Endothelial cell of umbilical vein (primary cell): ENCODE measurements at regions not wholly inside any gene's neighbourhood (a gene's known extent, or its start where the extent isn't known, plus 50 kb on each side); places are given as distances from the start of the nearest gene placed in this dataset.

Source experiments
- BruUV-seq: library from RNA; stranded (reverse); fragments of 400-500 nt; replicated peaks from 2 replicates; lab custom pipeline; 2021; lab: Mats Ljungman, UMichigan
- CTCF ChIA-PET: fragments of 300-600, 350-600 bp; sonication (Branson Sonifier 250); formaldehyde crosslinking; loops from one replicate; lab custom pipeline; 2021; ENCODE audit warnings: antibody characterized with exemption, inconsistent platforms; lab: Charles Lee
- POLR2A ChIA-PET: fragments of 300-600, 350-600 bp; sonication (Branson Sonifier 250); formaldehyde crosslinking; loops from one replicate; lab custom pipeline; 2021; ENCODE audit warnings: antibody characterized with exemption, inconsistent platforms; lab: Charles Lee
- DNase-seq: peaks from one replicate; pipeline ENCODE4 v3.0.0-alpha.2; 2011; ENCODE audit warnings: low read depth, low spot score
- FAIRE-seq: peaks from 2 replicates; lab custom pipeline; 2011; peaks lifted over from hg19 to GRCh38; lab: Jason Lieb, UNC
- H2AFZ ChIP-seq: 2 replicates; pipeline ENCODE4 v1.6.0; 2012; ENCODE audit warnings: low read depth, low read length, control low read depth, inconsistent platforms
- H3K27ac ChIP-seq: 2 replicates; pipeline ENCODE4 v1.5.1; 2011; ENCODE audit warnings: low read depth, mild to moderate bottlenecking, control low read depth, low read length, moderate library complexity; ENCODE audit not compliant: insufficient read depth
- H3K27me3 ChIP-seq, 2 experiments: 2 replicates each; pipeline versions ENCODE4 v1.6.0 to v1.6.1; 2011; ENCODE audit warnings: low read length in 2 of 2, mixed read lengths in 1 of 2; ENCODE audit not compliant: control insufficient read depth in 2 of 2, insufficient read depth in 2 of 2
- H3K36me3 ChIP-seq, 2 experiments: 2 replicates in 1 of 2; 3 replicates in 1 of 2; pipeline ENCODE4 v1.5.1; 2011; ENCODE audit warnings: low read length in 2 of 2, mild to moderate bottlenecking in 1 of 2, moderate library complexity in 1 of 2; ENCODE audit not compliant: control insufficient read depth in 2 of 2, insufficient read depth in 2 of 2; ENCODE audit errors: extremely low read depth in 1 of 2
- H3K4me1 ChIP-seq: 3 replicates; pipeline ENCODE4 v1.5.1; 2011; ENCODE audit warnings: mild to moderate bottlenecking, low read length; ENCODE audit not compliant: control insufficient read depth, insufficient read depth; ENCODE audit errors: extremely low read depth
- H3K4me2 ChIP-seq: 2 replicates; pipeline ENCODE4 v1.6.1; 2011; ENCODE audit warnings: low read length, control low read depth, mixed read lengths; ENCODE audit not compliant: insufficient read depth
- H3K4me3 ChIP-seq, 3 experiments: fragments of 200-600 bp in 1 of 3; sonication (generic), shearing (Covaris generic) in 1 of 3; replicated peaks in 1 of 3; 2 replicates each; pipeline ENCODE4 v1.5.1; 2011 to 2016; ENCODE audit warnings: control low read depth in 3 of 3, low read length in 3 of 3, mild to moderate bottlenecking in 2 of 3, inconsistent platforms in 1 of 3, low read depth in 1 of 3, moderate library complexity in 1 of 3; ENCODE audit not compliant: insufficient read depth in 1 of 3
- H3K79me2 ChIP-seq: 2 replicates; pipeline ENCODE4 v1.6.0; 2012; ENCODE audit warnings: low read length, inconsistent platforms; ENCODE audit not compliant: control insufficient read depth, insufficient read depth
- H3K9ac ChIP-seq: replicated peaks from 2 replicates; pipeline ENCODE3; 2011; ENCODE audit warnings: low read length, control low read depth; ENCODE audit not compliant: insufficient read depth; ENCODE audit errors: extremely low read depth
- H3K9me1 ChIP-seq: replicated peaks from 3 replicates; pipeline ENCODE4 v1.6.0; 2011; ENCODE audit warnings: mild to moderate bottlenecking, low read length; ENCODE audit not compliant: control insufficient read depth, insufficient read depth; ENCODE audit errors: extremely low read depth
- H3K9me3 ChIP-seq: replicated peaks from 2 replicates; pipeline ENCODE4 v1.5.1; 2012; ENCODE audit warnings: low read length, inconsistent platforms; ENCODE audit not compliant: control insufficient read depth, insufficient read depth
- H4K20me1 ChIP-seq: replicated peaks from 2 replicates; pipeline ENCODE3; 2011; ENCODE audit warnings: mild to moderate bottlenecking, low read length; ENCODE audit not compliant: control insufficient read depth, insufficient read depth; ENCODE audit errors: extremely low read depth
- EZH2 ChIP-seq: IDR thresholded peaks from 2 replicates; pipeline ENCODE4 v1.6.1; 2012; ENCODE audit warnings: borderline replicate concordance, low read depth, mild to moderate bottlenecking, moderate library complexity, low read length, inconsistent platforms; ENCODE audit not compliant: severe bottlenecking
- FOS ChIP-seq: IDR thresholded peaks from 2 replicates; pipeline ENCODE4 v1.6.1; 2011; ENCODE audit warnings: mild to moderate bottlenecking, low read length, moderate library complexity, borderline replicate concordance; ENCODE audit not compliant: insufficient read depth
- GATA2 ChIP-seq: IDR thresholded peaks from 2 replicates; pipeline ENCODE4 v1.7.0; 2011; ENCODE audit warnings: low read depth, mild to moderate bottlenecking, moderate library complexity, mixed read lengths, low read length; ENCODE audit not compliant: insufficient read length, insufficient read depth
- JUN ChIP-seq: IDR thresholded peaks from 2 replicates; pipeline ENCODE4 v1.6.1; 2011; ENCODE audit warnings: borderline replicate concordance, low read depth; ENCODE audit not compliant: insufficient read length, insufficient read depth
- MYC ChIP-seq: IDR thresholded peaks from one replicate; pipeline ENCODE4 v1.6.1; 2011; ENCODE audit warnings: mild to moderate bottlenecking, low read depth, low read length
- POLR2A ChIP-seq: IDR thresholded peaks from 2 replicates; pipeline ENCODE4 v1.6.1; 2012; ENCODE audit warnings: low read depth, mild to moderate bottlenecking, control low read depth, low read length
- POLR2AphosphoS5 ChIP-seq: IDR thresholded peaks from 2 replicates; pipeline ENCODE4 v1.6.1; 2012; ENCODE audit warnings: low read depth, mild to moderate bottlenecking, control low read depth, low read length, moderate library complexity; ENCODE audit not compliant: insufficient read depth
- dilution Hi-C: fragments of 300-500 bp; cut with MboI; formaldehyde crosslinking; loops from one replicate; pipeline ENCODE4 v1.15.0; 2019; ENCODE audit warnings: low sequenced_read_pairs; ENCODE audit not compliant: extremely low pct_ligation_motif_present
- intact Hi-C: fragments of 100-400 bp; cut with micrococcal nuclease; formaldehyde crosslinking; loops from one replicate; pipeline ENCODE4 v1.10.0; 2022
- TF ChIP-seq, protein P1 (sequence below), 2 donors: IDR thresholded peaks; 1 replicate in 1 of 2; 2 replicates in 1 of 2; pipeline ENCODE4 v1.5.1; 2011; ENCODE audit warnings: low read length in 2 of 2, mild to moderate bottlenecking in 2 of 2, moderate library complexity in 2 of 2, control low read depth in 1 of 2, inconsistent platforms in 1 of 2, low read depth in 1 of 2; ENCODE audit not compliant: insufficient read depth in 1 of 2; ENCODE audit errors: extremely low read depth in 1 of 2
- TF ChIP-seq, protein P2 (sequence below): IDR thresholded peaks from 2 replicates; pipeline ENCODE4 v1.6.1; 2011; ENCODE audit not compliant: insufficient read depth, insufficient read length

DNA sequence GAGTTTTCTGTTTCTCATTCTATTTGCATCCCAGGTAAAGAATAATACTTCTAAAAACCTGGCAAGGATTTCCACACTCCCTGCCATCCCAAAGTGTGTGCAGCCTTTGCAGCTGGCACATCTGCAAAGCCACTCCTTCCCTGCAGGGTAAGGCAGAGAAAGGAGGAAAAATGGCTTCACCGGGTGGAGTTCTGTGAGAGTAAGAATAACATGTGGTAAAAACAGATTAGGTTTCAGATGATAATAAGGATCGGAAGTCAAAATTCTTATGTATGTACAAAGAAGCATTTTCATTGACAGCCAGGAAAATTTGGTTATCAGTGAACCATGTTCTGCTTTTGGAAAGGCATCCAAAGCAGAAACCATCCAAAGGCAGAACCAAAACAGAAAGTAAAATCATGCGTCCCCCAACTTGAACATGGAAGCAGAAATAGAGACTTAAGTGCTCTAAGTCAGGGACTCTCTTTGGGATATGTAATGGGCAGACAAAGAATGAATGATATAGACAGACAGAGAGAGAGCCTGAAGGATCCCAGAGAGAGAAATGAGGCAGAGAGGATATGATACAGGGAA lies 192.6 kb upstream of the CCDC196 start:
- H3K9ac ChIP-seq = no peak overlapping the region
- no peak overlapping the region for H3K4me2 ChIP-seq
- H4K20me1 ChIP-seq = no peaks in the 10 kb centered on the region
- DNase-seq (no peak), FAIRE-seq (no peak)
- intact Hi-C loops (no loop called here), dilution Hi-C loops (no loop called here)
- H3K27ac ChIP-seq = no peak overlapping the region
- ChIA-PET CTCF (no interaction called here), POLR2A (no interaction called here)
- TF ChIP-seq MYC (no peak), POLR2AphosphoS5 (no peak), FOS (no peak), EZH2 (no peak), GATA2 (no peak), POLR2A (no peak), JUN (no peak)
- TF ChIP-seq, protein P1, sequence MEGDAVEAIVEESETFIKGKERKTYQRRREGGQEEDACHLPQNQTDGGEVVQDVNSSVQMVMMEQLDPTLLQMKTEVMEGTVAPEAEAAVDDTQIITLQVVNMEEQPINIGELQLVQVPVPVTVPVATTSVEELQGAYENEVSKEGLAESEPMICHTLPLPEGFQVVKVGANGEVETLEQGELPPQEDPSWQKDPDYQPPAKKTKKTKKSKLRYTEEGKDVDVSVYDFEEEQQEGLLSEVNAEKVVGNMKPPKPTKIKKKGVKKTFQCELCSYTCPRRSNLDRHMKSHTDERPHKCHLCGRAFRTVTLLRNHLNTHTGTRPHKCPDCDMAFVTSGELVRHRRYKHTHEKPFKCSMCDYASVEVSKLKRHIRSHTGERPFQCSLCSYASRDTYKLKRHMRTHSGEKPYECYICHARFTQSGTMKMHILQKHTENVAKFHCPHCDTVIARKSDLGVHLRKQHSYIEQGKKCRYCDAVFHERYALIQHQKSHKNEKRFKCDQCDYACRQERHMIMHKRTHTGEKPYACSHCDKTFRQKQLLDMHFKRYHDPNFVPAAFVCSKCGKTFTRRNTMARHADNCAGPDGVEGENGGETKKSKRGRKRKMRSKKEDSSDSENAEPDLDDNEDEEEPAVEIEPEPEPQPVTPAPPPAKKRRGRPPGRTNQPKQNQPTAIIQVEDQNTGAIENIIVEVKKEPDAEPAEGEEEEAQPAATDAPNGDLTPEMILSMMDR (IDR thresholded peaks at IDR 0.05; ENCODE audit: extremely low read depth in 1 of 2, insufficient read depth in 1 of 2, low read depth in 1 of 2, low read length in 2 of 2) = no peak
- TF ChIP-seq, protein P2, sequence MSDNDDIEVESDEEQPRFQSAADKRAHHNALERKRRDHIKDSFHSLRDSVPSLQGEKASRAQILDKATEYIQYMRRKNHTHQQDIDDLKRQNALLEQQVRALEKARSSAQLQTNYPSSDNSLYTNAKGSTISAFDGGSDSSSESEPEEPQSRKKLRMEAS = no peak
- H3K36me3 ChIP-seq = no peaks in the 10 kb centered on the region
- no peaks in the 10 kb centered on the region for H3K9me1 ChIP-seq
- no peaks in the 10 kb centered on the region for H3K4me1 ChIP-seq
- no peak overlapping the region for H3K4me3 ChIP-seq
- no peaks in the 10 kb centered on the region for H3K27me3 ChIP-seq
- no peaks in the 10 kb centered on the region for H3K79me2 ChIP-seq
- no peak overlapping the region for H2AFZ ChIP-seq
- H3K9me3 ChIP-seq = no peaks in the 10 kb centered on the region
- BruUV-seq = no TSS peak
